ENCODE measurements at regions not wholly inside any gene's neighbourhood (a gene's known extent, or its start where the extent isn't known, plus 50 kb on each side); places are given as distances from the start of the nearest gene placed in this dataset.

DNA sequence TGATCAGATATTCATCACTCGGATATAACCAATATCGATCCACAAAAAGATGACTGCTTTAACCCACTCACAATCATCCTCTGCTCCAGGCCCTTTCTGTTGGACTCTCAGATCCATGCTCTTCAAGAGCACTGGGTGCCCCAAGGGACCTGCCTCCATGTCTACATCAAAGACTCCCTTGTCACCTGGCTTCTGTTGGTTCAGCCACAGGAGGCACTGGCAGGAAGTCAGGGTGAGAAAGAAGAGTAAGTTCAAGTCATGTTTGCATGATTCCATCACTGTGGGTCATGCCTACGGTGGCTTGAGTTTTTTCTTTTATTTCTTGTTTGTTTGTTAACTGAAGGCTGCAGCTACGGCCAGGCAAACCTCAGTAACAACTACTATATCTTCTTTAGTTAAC is 243.3 kb downstream of the ADGRG6 start:
- Mint-ChIP-seq H3K9me3 (no peaks in the 10 kb centered on the region), H3K36me3 (no peaks in the 10 kb centered on the region), H3K27ac (no peak overlapping the region), H3K27me3 (ENCODE audit: low read depth) (no peaks in the 10 kb centered on the region), H3K4me1 (peaks cover 4% of the 10 kb centered on the region), H3K4me3 (no peak overlapping the region)
- DNase-seq (ENCODE audit: low spot score in 2 of 2, unreplicated experiment in 2 of 2), result no peak
- TF ChIP-seq, protein P1, sequence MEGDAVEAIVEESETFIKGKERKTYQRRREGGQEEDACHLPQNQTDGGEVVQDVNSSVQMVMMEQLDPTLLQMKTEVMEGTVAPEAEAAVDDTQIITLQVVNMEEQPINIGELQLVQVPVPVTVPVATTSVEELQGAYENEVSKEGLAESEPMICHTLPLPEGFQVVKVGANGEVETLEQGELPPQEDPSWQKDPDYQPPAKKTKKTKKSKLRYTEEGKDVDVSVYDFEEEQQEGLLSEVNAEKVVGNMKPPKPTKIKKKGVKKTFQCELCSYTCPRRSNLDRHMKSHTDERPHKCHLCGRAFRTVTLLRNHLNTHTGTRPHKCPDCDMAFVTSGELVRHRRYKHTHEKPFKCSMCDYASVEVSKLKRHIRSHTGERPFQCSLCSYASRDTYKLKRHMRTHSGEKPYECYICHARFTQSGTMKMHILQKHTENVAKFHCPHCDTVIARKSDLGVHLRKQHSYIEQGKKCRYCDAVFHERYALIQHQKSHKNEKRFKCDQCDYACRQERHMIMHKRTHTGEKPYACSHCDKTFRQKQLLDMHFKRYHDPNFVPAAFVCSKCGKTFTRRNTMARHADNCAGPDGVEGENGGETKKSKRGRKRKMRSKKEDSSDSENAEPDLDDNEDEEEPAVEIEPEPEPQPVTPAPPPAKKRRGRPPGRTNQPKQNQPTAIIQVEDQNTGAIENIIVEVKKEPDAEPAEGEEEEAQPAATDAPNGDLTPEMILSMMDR (IDR thresholded peaks at IDR 0.05; ENCODE audit: unreplicated experiment), result no peak

DNA sequence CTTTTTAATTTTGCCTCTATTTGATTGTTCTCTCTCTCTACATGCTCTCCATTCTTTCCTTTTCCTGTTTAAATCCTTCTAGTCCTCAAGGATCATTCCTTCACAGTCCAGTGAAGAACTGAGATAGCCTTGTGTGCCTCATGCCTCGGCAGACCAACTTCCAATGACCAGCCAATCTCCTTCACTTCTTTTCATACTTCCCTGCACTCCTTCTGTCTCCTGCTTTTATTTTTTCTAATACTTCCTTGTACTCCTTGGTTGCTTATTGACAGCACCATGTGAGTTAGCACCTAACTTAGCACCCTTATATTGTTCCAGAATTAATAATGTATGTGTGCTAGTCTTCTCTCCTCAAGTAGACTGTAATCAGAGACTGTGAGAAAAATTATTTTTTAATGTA is 246.8 kb downstream of the ADGRG6 start:
- H3K4me1 Mint-ChIP-seq, result no peaks in the 10 kb centered on the region
- H3K36me3 Mint-ChIP-seq, result no peaks in the 10 kb centered on the region
- TF ChIP-seq, protein P1 (IDR thresholded peaks at IDR 0.05; ENCODE audit: unreplicated experiment), result no peak
- H3K9me3 Mint-ChIP-seq, result no peaks in the 10 kb centered on the region
- H3K27me3 Mint-ChIP-seq (ENCODE audit: low read depth), result no peaks in the 10 kb centered on the region
- DNase-seq (ENCODE audit: low spot score in 2 of 2, unreplicated experiment in 2 of 2), result no peak
- H3K4me3 Mint-ChIP-seq, result no peak overlapping the region
- no peak overlapping the region for H3K27ac Mint-ChIP-seq

DNA sequence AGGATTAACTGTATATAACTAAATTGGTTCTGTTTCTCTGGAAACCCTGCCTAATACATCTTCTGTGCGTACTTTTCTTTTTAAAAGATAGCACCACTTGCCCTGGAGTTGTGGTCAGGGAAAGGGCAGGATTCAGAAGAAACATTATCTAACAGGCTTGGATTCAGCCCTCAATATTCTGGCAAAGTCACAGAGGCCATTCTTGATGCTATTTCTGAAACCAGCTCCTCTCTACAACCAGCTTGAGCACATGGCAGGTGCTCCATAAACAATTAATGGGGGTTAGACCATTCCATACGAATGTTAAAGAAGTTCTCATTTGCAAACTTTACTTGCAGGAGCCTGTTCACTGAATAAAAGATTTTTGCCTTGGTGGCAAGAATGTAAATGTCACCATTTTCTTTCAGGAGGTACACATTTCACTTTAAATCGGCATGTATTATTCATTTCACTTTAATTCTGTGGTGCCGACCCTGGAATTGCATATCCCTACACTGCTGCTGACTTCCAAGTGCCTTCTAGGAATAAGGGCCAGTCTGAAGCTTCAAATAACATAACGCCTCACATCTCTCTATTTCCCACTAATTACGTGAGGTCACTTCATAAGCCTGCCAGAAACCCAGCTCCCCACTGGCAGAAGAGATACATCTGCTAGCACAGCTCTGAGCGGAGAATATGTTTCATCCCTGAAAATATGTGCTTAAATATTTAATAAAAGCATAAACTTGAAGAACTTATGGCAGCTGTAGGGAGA is 248.7 kb downstream of the ADGRG6 start:
- Mint-ChIP-seq H3K27ac (no peak overlapping the region), H3K27me3 (ENCODE audit: low read depth) (no peaks in the 10 kb centered on the region), H3K36me3 (no peaks in the 10 kb centered on the region), H3K4me3 (no peak overlapping the region), H3K9me3 (no peaks in the 10 kb centered on the region), H3K4me1 (no peaks in the 10 kb centered on the region)
- TF ChIP-seq, protein P1 (IDR thresholded peaks at IDR 0.05; ENCODE audit: unreplicated experiment), result no peak
- no peak for DNase-seq (ENCODE audit: low spot score in 2 of 2, unreplicated experiment in 2 of 2)

DNA sequence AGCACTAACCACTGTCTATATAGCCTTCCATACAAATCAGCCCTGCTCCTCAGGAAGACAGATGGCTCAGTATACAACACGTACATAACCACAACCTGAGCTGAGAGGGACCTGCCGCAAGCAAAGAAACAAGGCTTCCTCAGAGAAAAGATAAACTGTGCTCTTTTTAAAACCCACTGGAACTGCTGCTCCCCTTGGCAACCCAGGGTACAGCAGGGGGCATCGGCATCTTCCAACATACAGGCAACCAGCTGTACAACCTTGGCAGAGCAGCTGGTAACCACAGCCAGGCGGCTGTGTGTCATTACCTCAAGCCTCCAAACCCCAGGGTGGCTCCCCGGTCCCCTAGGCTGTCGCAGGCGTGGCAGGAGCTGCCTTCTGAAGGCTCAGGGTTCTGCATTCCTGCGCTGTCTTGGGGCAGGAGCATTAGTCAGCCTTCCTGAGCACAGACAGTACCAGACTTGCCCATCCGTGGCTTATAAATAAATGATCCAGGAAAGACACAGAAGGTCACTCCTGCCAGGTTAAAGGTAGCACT is 249.5 kb downstream of the ADGRG6 start:
- H3K4me1 Mint-ChIP-seq, result no peaks in the 10 kb centered on the region
- TF ChIP-seq, protein P1 (IDR thresholded peaks at IDR 0.05; ENCODE audit: unreplicated experiment), result no peak
- no peak for DNase-seq (ENCODE audit: low spot score in 2 of 2, unreplicated experiment in 2 of 2)
- peaks cover 2% of the 10 kb centered on the region for H3K9me3 Mint-ChIP-seq
- H3K36me3 Mint-ChIP-seq, result no peaks in the 10 kb centered on the region
- no peak overlapping the region for H3K27ac Mint-ChIP-seq
- H3K27me3 Mint-ChIP-seq (ENCODE audit: low read depth), result no peaks in the 10 kb centered on the region
- no peak overlapping the region for H3K4me3 Mint-ChIP-seq

DNA sequence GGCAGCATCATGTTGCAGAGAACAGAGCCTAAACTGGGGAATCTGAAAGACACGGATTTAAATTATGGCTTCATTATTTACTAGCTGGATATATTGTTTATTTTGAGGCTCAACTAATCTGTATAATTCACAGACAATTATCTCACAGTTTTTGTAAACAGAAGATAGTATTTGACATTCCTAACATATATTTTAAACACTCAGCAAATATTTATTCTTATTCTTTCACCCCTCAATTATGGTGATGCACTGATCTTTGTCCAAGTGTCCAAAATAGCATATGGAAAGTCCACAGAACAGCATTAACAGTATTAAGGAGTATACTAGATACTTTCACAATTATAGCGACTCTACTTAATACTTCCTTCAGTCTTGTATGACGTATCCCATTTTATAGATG is 257.0 kb downstream of the ADGRG6 start:
- Mint-ChIP-seq H3K4me1 (no peaks in the 10 kb centered on the region), H3K27ac (no peak overlapping the region), H3K9me3 (peaks cover 14% of the 10 kb centered on the region), H3K4me3 (no peak overlapping the region), H3K27me3 (ENCODE audit: low read depth) (no peaks in the 10 kb centered on the region), H3K36me3 (no peaks in the 10 kb centered on the region)
- DNase-seq (ENCODE audit: low spot score in 2 of 2, unreplicated experiment in 2 of 2), result no peak
- TF ChIP-seq, protein P1 (IDR thresholded peaks at IDR 0.05; ENCODE audit: unreplicated experiment), result no peak
